ENCODE measurements at regions not wholly inside any gene's neighbourhood (a gene's known extent, or its start where the extent isn't known, plus 50 kb on each side); places are given as distances from the start of the nearest gene placed in this dataset.

- no peaks in the 10 kb centered on the region for H3K36me3 Mint-ChIP-seq (ENCODE audit: low read depth, unreplicated experiment)
- H2AFZ ChIP-seq (ENCODE audit: low read depth, low read length), result no peak overlapping the region
- TF ChIP-seq EZH2 (IDR thresholded peaks at IDR 0.05; ENCODE audit: insufficient read depth, low read length) (no peak), CTCF (IDR thresholded peaks at IDR 0.05; ENCODE audit: insufficient read depth, low read depth, low read length) (no peak)
- H3K4me3 Mint-ChIP-seq (ENCODE audit: unreplicated experiment), result no peak overlapping the region
- no peak for FAIRE-seq
- no peaks in the 10 kb centered on the region for H3K9me3 Mint-ChIP-seq (ENCODE audit: unreplicated experiment)
- no peaks in the 10 kb centered on the region for H3K36me3 ChIP-seq (ENCODE audit: insufficient read depth, low read length)
- H4K20me1 ChIP-seq (ENCODE audit: insufficient read depth, low read length), result no peaks in the 10 kb centered on the region
- no peak for DNase-seq (ENCODE audit: low read depth)
- no peak overlapping the region for H3K9ac ChIP-seq (ENCODE audit: low read length)
- H3K27ac ChIP-seq (ENCODE audit: low read depth, low read length), result no peak overlapping the region
- no peaks in the 10 kb centered on the region for H3K79me2 ChIP-seq (ENCODE audit: insufficient read depth, low read length)
- H3K4me3 ChIP-seq (ENCODE audit: insufficient read depth, low read depth, low read length), result no peak overlapping the region
- H3K4me1 ChIP-seq (ENCODE audit: insufficient read depth, low read length), result peaks cover 10% of the 10 kb centered on the region
- H3K9me3 ChIP-seq (ENCODE audit: insufficient read depth, low read depth, low read length), result no peaks in the 10 kb centered on the region
- H3K4me1 Mint-ChIP-seq (ENCODE audit: low read depth, unreplicated experiment), result peaks cover 17% of the 10 kb centered on the region
- H3K27ac Mint-ChIP-seq (ENCODE audit: unreplicated experiment), result no peak overlapping the region
- H3K4me2 ChIP-seq (ENCODE audit: low read length), result no peak overlapping the region
- H3K27me3 ChIP-seq (ENCODE audit: insufficient read depth, low read length), result no peaks in the 10 kb centered on the region
- peaks cover 6% of the 10 kb centered on the region for H3K27me3 Mint-ChIP-seq (ENCODE audit: low read depth, unreplicated experiment)
Measured at GRCh38 chr4:110278127-110278526, 79.7 kb upstream of the ELOVL6 start.

- no peak overlapping the region for H3K4me3 ChIP-seq (ENCODE audit: insufficient read depth, low read depth, low read length)
- Mint-ChIP-seq H3K27ac (ENCODE audit: unreplicated experiment) (no peak overlapping the region), H3K27me3 (ENCODE audit: low read depth, unreplicated experiment) (no peaks in the 10 kb centered on the region), H3K4me3 (ENCODE audit: unreplicated experiment) (no peak overlapping the region), H3K9me3 (ENCODE audit: unreplicated experiment) (no peaks in the 10 kb centered on the region), H3K4me1 (ENCODE audit: low read depth, unreplicated experiment) (peaks cover 31% of the 10 kb centered on the region), H3K36me3 (ENCODE audit: low read depth, unreplicated experiment) (no peaks in the 10 kb centered on the region)
- no peaks in the 10 kb centered on the region for H3K9me3 ChIP-seq (ENCODE audit: insufficient read depth, low read depth, low read length)
- no peaks in the 10 kb centered on the region for H3K27me3 ChIP-seq (ENCODE audit: insufficient read depth, low read length)
- no peak overlapping the region for H3K9ac ChIP-seq (ENCODE audit: low read length)
- no peaks in the 10 kb centered on the region for H4K20me1 ChIP-seq (ENCODE audit: insufficient read depth, low read length)
- H3K27ac ChIP-seq (ENCODE audit: low read depth, low read length), result no peak overlapping the region
- peak; percentile 90 for DNase-seq (ENCODE audit: low read depth)
- peak overlapping the region; percentile 66 for H3K4me2 ChIP-seq (ENCODE audit: low read length)
- no peak for TF ChIP-seq EZH2 (IDR thresholded peaks at IDR 0.05; ENCODE audit: insufficient read depth, low read length)
- no peak for TF ChIP-seq CTCF (IDR thresholded peaks at IDR 0.05; ENCODE audit: insufficient read depth, low read depth, low read length)
- FAIRE-seq, result no peak
- H3K79me2 ChIP-seq (ENCODE audit: insufficient read depth, low read length), result no peaks in the 10 kb centered on the region
- H3K36me3 ChIP-seq (ENCODE audit: insufficient read depth, low read length), result no peaks in the 10 kb centered on the region
- peaks cover 18% of the 10 kb centered on the region for H3K4me1 ChIP-seq (ENCODE audit: insufficient read depth, low read length)
- no peak overlapping the region for H2AFZ ChIP-seq (ENCODE audit: low read depth, low read length)
Measured at GRCh38 chr4:110275871-110276270, 77.5 kb upstream of the ELOVL6 start.

- Mint-ChIP-seq H3K27ac (ENCODE audit: unreplicated experiment) (peak overlapping the region; percentile 75), H3K36me3 (ENCODE audit: low read depth, unreplicated experiment) (no peaks in the 10 kb centered on the region), H3K4me3 (ENCODE audit: unreplicated experiment) (no peak overlapping the region), H3K4me1 (ENCODE audit: low read depth, unreplicated experiment) (peaks cover 42% of the 10 kb centered on the region), H3K9me3 (ENCODE audit: unreplicated experiment) (no peaks in the 10 kb centered on the region), H3K27me3 (ENCODE audit: low read depth, unreplicated experiment) (no peaks in the 10 kb centered on the region)
- Histone ChIP-seq H3K27me3 (ENCODE audit: insufficient read depth, low read length) (no peaks in the 10 kb centered on the region), H3K9me3 (ENCODE audit: insufficient read depth, low read depth, low read length) (no peaks in the 10 kb centered on the region), H4K20me1 (ENCODE audit: insufficient read depth, low read length) (no peaks in the 10 kb centered on the region), H3K4me3 (ENCODE audit: insufficient read depth, low read depth, low read length) (no peak overlapping the region), H3K9ac (ENCODE audit: low read length) (no peak overlapping the region), H3K4me2 (ENCODE audit: low read length) (no peak overlapping the region), H3K27ac (ENCODE audit: low read depth, low read length) (no peak overlapping the region), H3K79me2 (ENCODE audit: insufficient read depth, low read length) (no peaks in the 10 kb centered on the region), H2AFZ (ENCODE audit: low read depth, low read length) (no peak overlapping the region), H3K4me1 (ENCODE audit: insufficient read depth, low read length) (peaks cover 18% of the 10 kb centered on the region), H3K36me3 (ENCODE audit: insufficient read depth, low read length) (no peaks in the 10 kb centered on the region)
- peak; percentile 31 for DNase-seq (ENCODE audit: low read depth)
- FAIRE-seq, result no peak
- TF ChIP-seq EZH2 (IDR thresholded peaks at IDR 0.05; ENCODE audit: insufficient read depth, low read length) (no peak), CTCF (IDR thresholded peaks at IDR 0.05; ENCODE audit: insufficient read depth, low read depth, low read length) (no peak)
Measured at GRCh38 chr4:110271986-110272385, 73.6 kb upstream of the ELOVL6 start.

All from astrocyte (in vitro differentiated cells and primary cell).